A673 (cell line): ENCODE measurements at regions not wholly inside any gene's neighbourhood (a gene's known extent, or its start where the extent isn't known, plus 50 kb on each side); places are given as distances from the start of the nearest gene placed in this dataset.

Experiments
- EZH2 ChIP-seq: fragments of 200-600 bp; sonication (generic); IDR thresholded peaks from 2 replicates; pipeline ENCODE4 v1.6.1; 2017; ENCODE audit warnings: borderline replicate concordance, low read depth, mild to moderate bottlenecking, mixed read lengths, antibody characterized with exemption, low read length; ENCODE audit not compliant: poor library complexity, severe bottlenecking
- TF ChIP-seq, protein P1 (sequence below): fragments of 300-800, 200-600 bp; sonication (generic); conservative IDR thresholded peaks from 2 replicates; pipeline ENCODE4 v1.5.1; 2017; ENCODE audit warnings: low read depth, mild to moderate bottlenecking, antibody characterized with exemption, low read length, moderate library complexity, mixed read lengths

DNA sequence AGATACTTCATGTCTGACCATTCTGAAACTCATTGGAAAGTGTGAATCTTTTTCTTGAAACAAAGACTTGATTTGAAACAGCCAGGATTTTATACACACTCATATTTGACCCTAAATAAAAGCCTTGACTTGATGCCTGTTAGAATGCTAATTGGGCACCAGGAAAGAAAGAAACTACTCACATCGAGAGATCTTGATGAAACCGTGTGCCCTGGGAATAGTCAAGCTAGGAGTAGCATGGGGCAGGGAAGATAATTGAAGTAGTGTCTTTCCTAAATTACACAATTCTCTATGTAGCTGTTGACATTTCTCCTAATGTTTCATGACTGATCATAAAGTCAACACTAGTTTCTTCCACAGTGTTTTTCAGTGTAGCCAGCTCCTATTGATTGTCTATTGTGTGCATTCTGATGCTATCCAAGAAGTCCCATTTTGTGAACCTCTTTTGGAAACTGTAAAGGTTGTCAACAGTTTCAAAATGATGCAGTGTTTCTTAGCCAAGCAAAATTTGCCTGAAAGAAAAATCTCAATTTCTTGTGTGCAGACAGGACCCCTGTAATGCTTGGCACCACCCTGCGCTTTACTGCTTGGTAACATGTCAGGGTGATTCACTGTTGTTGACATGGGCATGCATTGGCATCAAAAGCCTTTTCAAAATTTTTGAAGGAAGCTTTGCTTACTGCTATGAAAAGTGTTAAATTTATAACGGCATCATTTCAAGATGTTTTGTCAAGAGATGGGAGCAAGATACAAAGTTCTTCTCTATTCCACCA lies 52.5 kb upstream of the OTOL1 start:
- no peak for TF ChIP-seq EZH2
- TF ChIP-seq, protein P1, sequence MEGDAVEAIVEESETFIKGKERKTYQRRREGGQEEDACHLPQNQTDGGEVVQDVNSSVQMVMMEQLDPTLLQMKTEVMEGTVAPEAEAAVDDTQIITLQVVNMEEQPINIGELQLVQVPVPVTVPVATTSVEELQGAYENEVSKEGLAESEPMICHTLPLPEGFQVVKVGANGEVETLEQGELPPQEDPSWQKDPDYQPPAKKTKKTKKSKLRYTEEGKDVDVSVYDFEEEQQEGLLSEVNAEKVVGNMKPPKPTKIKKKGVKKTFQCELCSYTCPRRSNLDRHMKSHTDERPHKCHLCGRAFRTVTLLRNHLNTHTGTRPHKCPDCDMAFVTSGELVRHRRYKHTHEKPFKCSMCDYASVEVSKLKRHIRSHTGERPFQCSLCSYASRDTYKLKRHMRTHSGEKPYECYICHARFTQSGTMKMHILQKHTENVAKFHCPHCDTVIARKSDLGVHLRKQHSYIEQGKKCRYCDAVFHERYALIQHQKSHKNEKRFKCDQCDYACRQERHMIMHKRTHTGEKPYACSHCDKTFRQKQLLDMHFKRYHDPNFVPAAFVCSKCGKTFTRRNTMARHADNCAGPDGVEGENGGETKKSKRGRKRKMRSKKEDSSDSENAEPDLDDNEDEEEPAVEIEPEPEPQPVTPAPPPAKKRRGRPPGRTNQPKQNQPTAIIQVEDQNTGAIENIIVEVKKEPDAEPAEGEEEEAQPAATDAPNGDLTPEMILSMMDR, result no peak
